ENCODE measurements at regions not wholly inside any gene's neighbourhood (a gene's known extent, or its start where the extent isn't known, plus 50 kb on each side); places are given as distances from the start of the nearest gene placed in this dataset.

GRCh38 chr5:35285011-35285410 lies 54.7 kb upstream of the PRLR start:
- DNase-seq (no peak), ATAC-seq (no peak)
- no peaks in the 10 kb centered on the region for H3K36me3 ChIP-seq
- 68% methylated on average over 1 of the region's 1 CpG for WGBS (ENCODE audit: insufficient coverage, low coverage, low lambda C conversion rate, missing lambda C conversion rate)
- H3K9me3 ChIP-seq = no peaks in the 10 kb centered on the region
- intact Hi-C loops (cut with DNase I) = no loop called here
- no peaks in the 10 kb centered on the region for H3K27me3 ChIP-seq
- no peak overlapping the region for H3K4me3 ChIP-seq
- no peak overlapping the region for H3K27ac ChIP-seq
- TF ChIP-seq CTCF (IDR thresholded peaks at IDR 0.05) = no peak
- TF ChIP-seq POLR2A (IDR thresholded peaks at IDR 0.05) = no peak
- no peaks in the 10 kb centered on the region for H3K4me1 ChIP-seq

- no peak overlapping the region for H3K27ac ChIP-seq
- H3K4me3 ChIP-seq = no peak overlapping the region
- H3K4me1 ChIP-seq = no peaks in the 10 kb centered on the region
- TF ChIP-seq CTCF (IDR thresholded peaks at IDR 0.05) = no peak
- TF ChIP-seq POLR2A (IDR thresholded peaks at IDR 0.05) = no peak
- no peaks in the 10 kb centered on the region for H3K27me3 ChIP-seq
- intact Hi-C loops (cut with DNase I) = no loop called here
- DNase-seq (no peak), ATAC-seq (no peak)
- H3K36me3 ChIP-seq = no peaks in the 10 kb centered on the region
- H3K9me3 ChIP-seq = no peaks in the 10 kb centered on the region
Observed at GRCh38 chr5:35284364-35284763, 54.1 kb upstream of the PRLR start.

GRCh38 chr5:35282810-35283209 lies 52.5 kb upstream of the PRLR start:
- intact Hi-C loops (cut with DNase I) = no loop called here
- Histone ChIP-seq H3K4me3 (no peak overlapping the region), H3K27me3 (no peaks in the 10 kb centered on the region), H3K4me1 (no peaks in the 10 kb centered on the region), H3K9me3 (no peaks in the 10 kb centered on the region), H3K27ac (no peak overlapping the region), H3K36me3 (no peaks in the 10 kb centered on the region)
- 59% methylated on average over 1 of the region's 1 CpG for WGBS (ENCODE audit: insufficient coverage, low coverage, low lambda C conversion rate, missing lambda C conversion rate)
- ATAC-seq = no peak
- DNase-seq = no peak
- TF ChIP-seq POLR2A (IDR thresholded peaks at IDR 0.05) = no peak
- no peak for TF ChIP-seq CTCF (IDR thresholded peaks at IDR 0.05)

GRCh38 chr5:35281613-35282012 lies 51.3 kb upstream of the PRLR start:
- intact Hi-C loops (cut with DNase I) = no loop called here
- WGBS (ENCODE audit: insufficient coverage, low coverage, low lambda C conversion rate, missing lambda C conversion rate) = 8% methylated on average over 1 of the region's 2 CpGs
- DNase-seq (no peak), ATAC-seq (no peak)
- Histone ChIP-seq H3K36me3 (no peaks in the 10 kb centered on the region), H3K4me1 (no peaks in the 10 kb centered on the region), H3K9me3 (no peaks in the 10 kb centered on the region), H3K4me3 (no peak overlapping the region), H3K27ac (no peak overlapping the region), H3K27me3 (no peaks in the 10 kb centered on the region)
- TF ChIP-seq CTCF (IDR thresholded peaks at IDR 0.05) (no peak), POLR2A (IDR thresholded peaks at IDR 0.05) (no peak)

Small RNA genes lying in the stretch of these regions (small RNA-seq; reads per million reads assigned to genes)
- gene RF00012 = 0 reads per million in 2 experiments
